DOHH2 (cell line): ENCODE measurements at regions not wholly inside any gene's neighbourhood (a gene's known extent, or its start where the extent isn't known, plus 50 kb on each side); places are given as distances from the start of the nearest gene placed in this dataset.

Experiments used
- H3F3A ChIP-seq: fragments of 200-600 bp; sonication (generic), shearing (Covaris generic); 2 replicates; pipeline ENCODE4 v1.6.0; 2016; ENCODE audit warnings: antibody characterized with exemption, mild to moderate bottlenecking; ENCODE audit not compliant: control insufficient read depth, insufficient read depth
- H3K27ac ChIP-seq: fragments of 200-600 bp; sonication (generic); 2 replicates; pipeline ENCODE4 v1.5.1; 2014; ENCODE audit warnings: low read depth, mild to moderate bottlenecking, low read length, moderate library complexity
- H3K27me3 ChIP-seq: fragments of 200-600 bp; sonication (generic); 2 replicates; pipeline ENCODE4 v1.6.1; 2014; ENCODE audit warnings: mild to moderate bottlenecking, low read length, mixed read lengths; ENCODE audit not compliant: control insufficient read depth
- H3K36me3 ChIP-seq: fragments of 200-600 bp; sonication (generic); 2 replicates; pipeline ENCODE4 v1.6.1; 2014; ENCODE audit warnings: mild to moderate bottlenecking, low read length, moderate library complexity, mixed read lengths; ENCODE audit not compliant: control insufficient read depth
- H3K4me1 ChIP-seq: fragments of 200-600 bp; sonication (generic); 2 replicates; pipeline ENCODE4 v1.6.1; 2014; ENCODE audit warnings: mild to moderate bottlenecking, low read length, mixed read lengths; ENCODE audit not compliant: control insufficient read depth
- H3K4me2 ChIP-seq: fragments of 200-600 bp; sonication (generic); 2 replicates; pipeline ENCODE4 v1.6.0; 2014; ENCODE audit warnings: mild to moderate bottlenecking, low read length, moderate library complexity
- H3K4me3 ChIP-seq: fragments of 200-600 bp; sonication (generic); 2 replicates; pipeline ENCODE4 v1.5.1; 2014; ENCODE audit warnings: mild to moderate bottlenecking, low read length, mixed read lengths
- H3K79me2 ChIP-seq: fragments of 200-600 bp; sonication (generic); 2 replicates; pipeline ENCODE4 v1.6.1; 2014; ENCODE audit warnings: mild to moderate bottlenecking, low read length, mixed read lengths; ENCODE audit not compliant: control insufficient read depth
- H3K9me2 ChIP-seq: fragments of 200-600 bp; sonication (generic); replicated peaks from 2 replicates; pipeline ENCODE4 v1.6.1; 2014; ENCODE audit warnings: mild to moderate bottlenecking, low read length, mixed read lengths; ENCODE audit not compliant: control insufficient read depth
- H3K9me3 ChIP-seq: fragments of 200-600 bp; sonication (generic); 2 replicates; pipeline ENCODE4 v1.6.1; 2014; ENCODE audit warnings: antibody characterized with exemption, low read length, mixed read lengths; ENCODE audit not compliant: control insufficient read depth, insufficient read depth
- H4K20me1 ChIP-seq: fragments of 200-600 bp; sonication (generic); 2 replicates; pipeline ENCODE4 v1.6.0; 2014; ENCODE audit warnings: low read depth, mild to moderate bottlenecking, antibody characterized with exemption, low read length, moderate library complexity; ENCODE audit not compliant: control insufficient read depth, insufficient read depth
- CTCF ChIP-seq: fragments of 200-600 bp; sonication (generic); IDR thresholded peaks from one replicate; pipeline ENCODE4 v1.5.1; 2014; ENCODE audit warnings: antibody characterized with exemption, mild to moderate bottlenecking, low read depth, low read length; ENCODE audit not compliant: poor library complexity, severe bottlenecking
- EZH2phosphoT487 ChIP-seq: fragments of 200-600 bp; sonication (generic); IDR thresholded peaks from 2 replicates; pipeline ENCODE4 v1.6.1; 2017; ENCODE audit warnings: borderline replicate concordance, mild to moderate bottlenecking, antibody characterized with exemption, low read length, moderate library complexity, mixed read lengths

- Histone ChIP-seq H3K79me2 (no peaks in the 10 kb centered on the region), H3K4me3 (no peak overlapping the region), H3K4me1 (no peaks in the 10 kb centered on the region), H3F3A (no peaks in the 10 kb centered on the region), H3K9me3 (no peaks in the 10 kb centered on the region), H3K9me2 (no peaks in the 10 kb centered on the region), H3K36me3 (no peaks in the 10 kb centered on the region), H3K27ac (no peak overlapping the region), H4K20me1 (no peaks in the 10 kb centered on the region), H3K4me2 (no peak overlapping the region), H3K27me3 (no peaks in the 10 kb centered on the region)
- no peak for TF ChIP-seq CTCF
- no peak for TF ChIP-seq EZH2phosphoT487
Observed at GRCh38 chr5:144638787-144639186, 468.1 kb downstream of the KCTD16 start.

- Histone ChIP-seq H3F3A (no peaks in the 10 kb centered on the region), H3K4me3 (no peak overlapping the region), H3K9me3 (no peaks in the 10 kb centered on the region; the same call in 1 of the 2 replicates), H3K27ac (no peak overlapping the region), H3K4me1 (no peaks in the 10 kb centered on the region), H3K79me2 (no peaks in the 10 kb centered on the region), H3K4me2 (no peak overlapping the region), H4K20me1 (no peaks in the 10 kb centered on the region), H3K27me3 (no peaks in the 10 kb centered on the region), H3K36me3 (no peaks in the 10 kb centered on the region), H3K9me2 (no peaks in the 10 kb centered on the region)
- no peak for TF ChIP-seq EZH2phosphoT487
- no peak for TF ChIP-seq CTCF
Observed at GRCh38 chr5:144634138-144634537, 463.5 kb downstream of the KCTD16 start.

DNA sequence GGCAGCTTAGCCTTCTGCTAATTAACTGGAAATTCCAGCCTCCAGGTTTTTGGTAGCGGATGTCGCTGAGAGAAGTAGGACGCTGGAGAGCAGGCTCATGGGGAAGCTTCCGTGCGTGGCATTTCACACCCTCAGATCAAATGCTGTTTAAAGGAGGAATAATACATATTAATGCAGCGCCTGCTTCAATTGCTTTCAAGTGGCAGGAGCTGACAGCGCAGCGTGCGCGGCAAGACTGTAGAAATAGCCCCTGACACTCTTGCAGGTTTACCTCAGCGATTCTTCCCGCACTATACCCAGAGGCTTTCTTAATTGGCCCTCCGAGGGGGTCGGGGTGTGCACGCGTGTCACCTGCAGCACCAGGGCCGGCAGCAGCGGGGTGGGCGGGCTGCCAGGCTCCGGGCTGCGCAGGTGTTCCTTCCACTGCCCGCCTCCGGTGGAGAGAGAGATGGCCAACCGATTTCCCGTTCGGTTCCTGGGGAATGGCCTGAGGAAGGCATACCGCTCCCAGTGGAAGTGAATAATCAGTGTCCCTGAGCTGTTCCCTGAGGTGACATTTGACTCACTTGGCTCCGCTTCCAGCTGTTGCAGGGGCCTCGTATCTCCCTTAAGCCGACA lies 427.9 kb downstream of the KCTD16 start:
- Histone ChIP-seq H4K20me1 (no peaks in the 10 kb centered on the region), H3K9me2 (no peaks in the 10 kb centered on the region), H3K27me3 (no peaks in the 10 kb centered on the region), H3K79me2 (no peaks in the 10 kb centered on the region), H3F3A (no peaks in the 10 kb centered on the region), H3K27ac (no peak overlapping the region), H3K9me3 (no peaks in the 10 kb centered on the region; the same call in 1 of the 2 replicates), H3K36me3 (no peaks in the 10 kb centered on the region), H3K4me1 (no peaks in the 10 kb centered on the region), H3K4me2 (no peak overlapping the region), H3K4me3 (no peak overlapping the region)
- TF ChIP-seq CTCF: no peak
- TF ChIP-seq EZH2phosphoT487: no peak
